ENCODE measurements at regions not wholly inside any gene's neighbourhood (a gene's known extent, or its start where the extent isn't known, plus 50 kb on each side); places are given as distances from the start of the nearest gene placed in this dataset.

- ATAC-seq = no peak
- TF ChIP-seq, protein P1, sequence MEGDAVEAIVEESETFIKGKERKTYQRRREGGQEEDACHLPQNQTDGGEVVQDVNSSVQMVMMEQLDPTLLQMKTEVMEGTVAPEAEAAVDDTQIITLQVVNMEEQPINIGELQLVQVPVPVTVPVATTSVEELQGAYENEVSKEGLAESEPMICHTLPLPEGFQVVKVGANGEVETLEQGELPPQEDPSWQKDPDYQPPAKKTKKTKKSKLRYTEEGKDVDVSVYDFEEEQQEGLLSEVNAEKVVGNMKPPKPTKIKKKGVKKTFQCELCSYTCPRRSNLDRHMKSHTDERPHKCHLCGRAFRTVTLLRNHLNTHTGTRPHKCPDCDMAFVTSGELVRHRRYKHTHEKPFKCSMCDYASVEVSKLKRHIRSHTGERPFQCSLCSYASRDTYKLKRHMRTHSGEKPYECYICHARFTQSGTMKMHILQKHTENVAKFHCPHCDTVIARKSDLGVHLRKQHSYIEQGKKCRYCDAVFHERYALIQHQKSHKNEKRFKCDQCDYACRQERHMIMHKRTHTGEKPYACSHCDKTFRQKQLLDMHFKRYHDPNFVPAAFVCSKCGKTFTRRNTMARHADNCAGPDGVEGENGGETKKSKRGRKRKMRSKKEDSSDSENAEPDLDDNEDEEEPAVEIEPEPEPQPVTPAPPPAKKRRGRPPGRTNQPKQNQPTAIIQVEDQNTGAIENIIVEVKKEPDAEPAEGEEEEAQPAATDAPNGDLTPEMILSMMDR (IDR thresholded peaks at IDR 0.05) = no peak
- no peaks in the 10 kb centered on the region for H3K36me3 ChIP-seq (ENCODE audit: low read depth)
- no peak for DNase-seq
- H3K4me3 ChIP-seq = no peak overlapping the region
- H3K9me3 ChIP-seq = no peaks in the 10 kb centered on the region
- intact Hi-C loops (cut with DNase I, micrococcal nuclease) = no loop called here
- no peaks in the 10 kb centered on the region for H3K4me1 ChIP-seq (ENCODE audit: low read depth)
These were observed 325.4 kb upstream of the SEMA3C start for GRCh38 chr7:81244224-81244623.

GRCh38 chr7:81236560-81236959 lies 317.7 kb upstream of the SEMA3C start:
- Histone ChIP-seq H3K4me1 (ENCODE audit: low read depth) (no peaks in the 10 kb centered on the region), H3K4me3 (no peak overlapping the region), H3K9me3 (no peaks in the 10 kb centered on the region), H3K36me3 (ENCODE audit: low read depth) (no peaks in the 10 kb centered on the region)
- ATAC-seq (no peak), DNase-seq (no peak)
- intact Hi-C loops (cut with DNase I, micrococcal nuclease) = no loop called here
- TF ChIP-seq, protein P1 (IDR thresholded peaks at IDR 0.05) = no peak

GRCh38 chr7:81235997-81236396 lies 317.1 kb upstream of the SEMA3C start:
- TF ChIP-seq, protein P1 (IDR thresholded peaks at IDR 0.05) = no peak
- no peaks in the 10 kb centered on the region for H3K4me1 ChIP-seq (ENCODE audit: low read depth)
- DNase-seq (no peak), ATAC-seq (no peak)
- no peak overlapping the region for H3K4me3 ChIP-seq
- intact Hi-C loops (cut with DNase I, micrococcal nuclease) = no loop called here
- H3K36me3 ChIP-seq (ENCODE audit: low read depth) = no peaks in the 10 kb centered on the region
- no peaks in the 10 kb centered on the region for H3K9me3 ChIP-seq

DNA sequence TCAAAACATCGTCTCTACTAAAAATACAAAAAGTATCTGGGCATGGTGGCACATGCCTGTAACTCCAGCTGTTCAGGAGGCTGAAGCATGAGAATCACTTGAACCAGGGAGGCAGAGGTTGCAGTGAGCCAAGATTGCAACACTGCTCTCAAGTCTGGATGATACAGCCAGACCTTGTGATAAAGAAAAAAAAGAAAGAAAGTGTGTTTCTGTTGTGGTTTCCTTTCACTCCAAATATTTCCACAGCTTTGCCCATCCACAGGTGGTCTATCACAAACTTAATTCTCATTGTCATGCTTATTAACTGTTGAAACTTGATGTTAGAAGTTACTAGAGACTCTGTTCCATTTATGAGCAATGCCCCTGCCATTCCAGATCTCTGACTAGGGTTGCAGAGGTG lies 316.0 kb upstream of the SEMA3C start:
- intact Hi-C loops (cut with DNase I, micrococcal nuclease) = no loop called here

GRCh38 chr7:81233208-81233940 lies 314.5 kb upstream of the SEMA3C start:
- H3K4me1 ChIP-seq (ENCODE audit: low read depth) = no peaks in the 10 kb centered on the region
- no peaks in the 10 kb centered on the region for H3K36me3 ChIP-seq (ENCODE audit: low read depth)
- intact Hi-C loops (cut with DNase I, micrococcal nuclease) = no loop called here
- ATAC-seq (no peak), DNase-seq (no peak)
- no peaks in the 10 kb centered on the region for H3K9me3 ChIP-seq
- H3K4me3 ChIP-seq = no peak overlapping the region
- TF ChIP-seq, protein P1 (IDR thresholded peaks at IDR 0.05) = no peak

More for the DNA sequence above, 316.0 kb upstream of the SEMA3C start:
- H3K4me1 ChIP-seq (ENCODE audit: low read depth) = no peaks in the 10 kb centered on the region
- H3K9me3 ChIP-seq = no peaks in the 10 kb centered on the region
- ATAC-seq (no peak), DNase-seq (no peak)
- no peaks in the 10 kb centered on the region for H3K36me3 ChIP-seq (ENCODE audit: low read depth)
- H3K4me3 ChIP-seq = no peak overlapping the region
- TF ChIP-seq, protein P1 (IDR thresholded peaks at IDR 0.05) = no peak
